ENCODE measurements at regions not wholly inside any gene's neighbourhood (a gene's known extent, or its start where the extent isn't known, plus 50 kb on each side); places are given as distances from the start of the nearest gene placed in this dataset.

DNA sequence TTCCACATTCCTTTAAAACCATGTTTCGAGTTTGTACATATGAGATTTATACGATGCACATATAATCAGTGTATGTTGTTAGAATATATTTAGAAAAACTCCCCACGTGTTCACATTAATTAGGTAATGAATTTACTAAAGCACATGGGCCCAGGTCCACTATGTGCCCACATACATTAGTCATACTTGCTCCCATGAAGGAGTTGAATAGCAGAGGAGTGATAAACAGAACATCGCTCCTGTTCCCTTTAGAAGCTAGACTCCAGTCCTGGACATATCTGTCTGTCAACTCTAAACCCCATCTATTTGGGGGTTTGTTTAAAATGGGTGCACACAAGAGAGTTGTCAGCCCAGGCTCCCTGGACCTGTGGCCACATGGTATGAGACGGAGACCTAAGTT is 108.1 kb upstream of the TIAM2 start:
- no peak for TF ChIP-seq EZH2 (IDR thresholded peaks at IDR 0.05; ENCODE audit: borderline replicate concordance, low read depth, low read length, severe bottlenecking)
- TF ChIP-seq, protein P1, sequence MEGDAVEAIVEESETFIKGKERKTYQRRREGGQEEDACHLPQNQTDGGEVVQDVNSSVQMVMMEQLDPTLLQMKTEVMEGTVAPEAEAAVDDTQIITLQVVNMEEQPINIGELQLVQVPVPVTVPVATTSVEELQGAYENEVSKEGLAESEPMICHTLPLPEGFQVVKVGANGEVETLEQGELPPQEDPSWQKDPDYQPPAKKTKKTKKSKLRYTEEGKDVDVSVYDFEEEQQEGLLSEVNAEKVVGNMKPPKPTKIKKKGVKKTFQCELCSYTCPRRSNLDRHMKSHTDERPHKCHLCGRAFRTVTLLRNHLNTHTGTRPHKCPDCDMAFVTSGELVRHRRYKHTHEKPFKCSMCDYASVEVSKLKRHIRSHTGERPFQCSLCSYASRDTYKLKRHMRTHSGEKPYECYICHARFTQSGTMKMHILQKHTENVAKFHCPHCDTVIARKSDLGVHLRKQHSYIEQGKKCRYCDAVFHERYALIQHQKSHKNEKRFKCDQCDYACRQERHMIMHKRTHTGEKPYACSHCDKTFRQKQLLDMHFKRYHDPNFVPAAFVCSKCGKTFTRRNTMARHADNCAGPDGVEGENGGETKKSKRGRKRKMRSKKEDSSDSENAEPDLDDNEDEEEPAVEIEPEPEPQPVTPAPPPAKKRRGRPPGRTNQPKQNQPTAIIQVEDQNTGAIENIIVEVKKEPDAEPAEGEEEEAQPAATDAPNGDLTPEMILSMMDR (IDR thresholded peaks at IDR 0.05; ENCODE audit: extremely low read depth in 1 of 2, insufficient read depth in 1 of 2, low read depth in 1 of 2, low read length in 2 of 2): no peak
- TF ChIP-seq POLR2A (IDR thresholded peaks at IDR 0.05; ENCODE audit: low read depth, low read length): no peak
- TF ChIP-seq, protein P2, sequence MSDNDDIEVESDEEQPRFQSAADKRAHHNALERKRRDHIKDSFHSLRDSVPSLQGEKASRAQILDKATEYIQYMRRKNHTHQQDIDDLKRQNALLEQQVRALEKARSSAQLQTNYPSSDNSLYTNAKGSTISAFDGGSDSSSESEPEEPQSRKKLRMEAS (IDR thresholded peaks at IDR 0.05; ENCODE audit: insufficient read depth, insufficient read length): no peak
